ENCODE measurements at regions not wholly inside any gene's neighbourhood (a gene's known extent, or its start where the extent isn't known, plus 50 kb on each side); places are given as distances from the start of the nearest gene placed in this dataset.

DNA sequence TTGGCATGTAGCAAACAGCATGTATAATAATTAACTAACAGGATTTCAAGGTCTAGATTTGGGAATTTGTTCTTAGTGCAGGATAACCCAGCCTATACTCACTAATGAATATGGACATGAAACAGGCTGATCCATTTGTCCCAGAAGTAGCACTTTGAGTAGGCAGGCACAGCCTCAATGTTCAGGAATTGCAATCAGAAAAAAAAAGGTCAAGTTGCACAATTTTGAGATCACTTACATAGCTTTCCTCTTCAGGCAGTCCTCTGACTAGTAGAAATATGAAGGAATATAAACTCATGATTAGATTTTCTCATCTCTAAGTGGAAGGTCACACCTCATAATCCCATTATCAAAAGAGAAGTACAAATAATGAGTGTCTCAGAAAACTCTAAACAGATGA lies 921.4 kb upstream of the CELF2 start:
- no peaks in the 10 kb centered on the region for H3K4me1 Mint-ChIP-seq
- H3K27ac Mint-ChIP-seq = no peak overlapping the region
- peaks cover 4% of the 10 kb centered on the region for H3K9me3 Mint-ChIP-seq
- no peak for ATAC-seq (replicated peaks)
- H3K36me3 Mint-ChIP-seq (ENCODE audit: low read depth) = no peaks in the 10 kb centered on the region
- H3K4me3 Mint-ChIP-seq = no peak overlapping the region
- H3K27me3 Mint-ChIP-seq = peaks cover 8% of the 10 kb centered on the region

- Mint-ChIP-seq H3K27me3 (peaks cover 8% of the 10 kb centered on the region), H3K36me3 (ENCODE audit: low read depth) (no peaks in the 10 kb centered on the region), H3K4me3 (no peak overlapping the region), H3K4me1 (no peaks in the 10 kb centered on the region), H3K9me3 (peaks cover 4% of the 10 kb centered on the region), H3K27ac (no peak overlapping the region)
- no peak for ATAC-seq (replicated peaks)
These were observed 920.8 kb upstream of the CELF2 start for GRCh38 chr10:10096898-10097297.

DNA sequence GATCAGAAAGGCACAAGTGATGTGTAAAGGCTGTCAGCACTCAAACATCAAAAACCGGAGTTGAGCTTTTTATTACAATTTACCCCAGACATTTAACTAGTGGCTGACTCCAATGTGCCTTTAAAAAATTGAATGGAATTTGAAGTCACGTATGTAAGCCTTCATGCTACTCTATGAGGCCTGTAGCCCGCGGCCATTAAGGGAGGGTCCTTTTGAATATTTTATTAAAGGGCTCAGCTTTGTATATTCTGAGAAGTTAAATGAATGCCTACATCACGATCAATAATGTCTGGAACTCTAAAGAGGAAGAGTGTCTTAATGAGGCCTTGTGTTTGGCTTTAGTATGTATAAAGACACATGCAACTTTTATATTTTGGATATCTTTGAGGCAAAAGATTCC lies 916.6 kb upstream of the CELF2 start:
- Mint-ChIP-seq H3K27me3 (peaks cover 8% of the 10 kb centered on the region), H3K4me1 (no peaks in the 10 kb centered on the region), H3K36me3 (ENCODE audit: low read depth) (no peaks in the 10 kb centered on the region), H3K4me3 (no peak overlapping the region), H3K27ac (no peak overlapping the region), H3K9me3 (peaks cover 4% of the 10 kb centered on the region)
- no peak for ATAC-seq (replicated peaks)

- no peak overlapping the region for H3K27ac Mint-ChIP-seq
- H3K36me3 Mint-ChIP-seq (ENCODE audit: low read depth) = no peaks in the 10 kb centered on the region
- H3K4me1 Mint-ChIP-seq = no peaks in the 10 kb centered on the region
- H3K9me3 Mint-ChIP-seq = no peaks in the 10 kb centered on the region
- ATAC-seq (replicated peaks) = no peak
- peaks cover 4% of the 10 kb centered on the region for H3K27me3 Mint-ChIP-seq
- H3K4me3 Mint-ChIP-seq = no peak overlapping the region
These were observed 906.7 kb upstream of the CELF2 start for GRCh38 chr10:10110844-10111490.

DNA sequence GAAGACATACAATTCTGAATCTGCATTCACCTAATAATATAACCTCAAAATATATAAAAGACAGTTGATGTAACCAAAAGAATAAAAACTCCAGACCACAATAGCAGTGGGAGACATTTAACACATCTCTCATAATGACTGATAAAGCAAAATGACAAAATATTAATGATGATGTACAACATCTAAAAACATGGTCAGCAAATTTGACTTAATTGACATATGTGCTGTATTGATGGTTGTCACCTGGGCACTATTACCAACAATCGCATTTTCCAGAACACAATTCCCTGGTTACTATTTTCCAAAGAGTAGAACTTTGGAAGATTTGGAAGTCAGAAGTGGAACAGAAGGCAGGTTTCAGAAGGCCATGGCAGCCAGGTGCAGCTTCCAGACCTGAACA lies 899.5 kb upstream of the CELF2 start:
- Mint-ChIP-seq H3K27me3 (peaks cover 6% of the 10 kb centered on the region), H3K36me3 (ENCODE audit: low read depth) (no peaks in the 10 kb centered on the region), H3K4me3 (no peak overlapping the region), H3K4me1 (no peaks in the 10 kb centered on the region), H3K9me3 (no peaks in the 10 kb centered on the region), H3K27ac (no peak overlapping the region)
- no peak for ATAC-seq (replicated peaks)

GRCh38 chr10:10120671-10121070 lies 897.0 kb upstream of the CELF2 start:
- H3K36me3 Mint-ChIP-seq (ENCODE audit: low read depth) = no peaks in the 10 kb centered on the region
- ATAC-seq (replicated peaks) = no peak
- H3K4me1 Mint-ChIP-seq = no peaks in the 10 kb centered on the region
- no peak overlapping the region for H3K4me3 Mint-ChIP-seq
- H3K9me3 Mint-ChIP-seq = no peaks in the 10 kb centered on the region
- no peak overlapping the region for H3K27ac Mint-ChIP-seq
- peaks cover 6% of the 10 kb centered on the region for H3K27me3 Mint-ChIP-seq

DNA sequence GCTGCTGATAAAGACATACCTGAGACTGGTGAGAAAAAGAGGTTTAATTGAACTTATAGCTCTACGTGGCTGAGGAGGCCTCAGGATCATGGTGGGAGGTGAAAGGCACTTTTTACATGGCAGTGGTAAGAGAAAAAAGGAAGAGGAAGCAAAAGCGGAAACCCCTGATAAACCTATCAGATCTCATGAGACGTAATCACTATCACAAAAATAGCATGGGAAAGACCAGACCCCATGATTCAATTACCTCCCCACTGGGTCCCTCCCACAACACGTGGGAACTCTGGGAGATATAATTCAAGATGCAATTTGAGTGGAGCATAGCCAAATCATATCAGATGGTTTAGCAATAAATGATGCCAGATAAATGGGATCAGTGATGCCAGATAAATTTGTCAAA lies 892.0 kb upstream of the CELF2 start:
- Mint-ChIP-seq H3K36me3 (ENCODE audit: low read depth) (no peaks in the 10 kb centered on the region), H3K9me3 (no peaks in the 10 kb centered on the region), H3K27me3 (no peaks in the 10 kb centered on the region), H3K4me1 (no peaks in the 10 kb centered on the region), H3K27ac (no peak overlapping the region), H3K4me3 (no peak overlapping the region)
- no peak for ATAC-seq (replicated peaks)

GRCh38 chr10:10126218-10126617 lies 891.5 kb upstream of the CELF2 start:
- Mint-ChIP-seq H3K4me1 (no peaks in the 10 kb centered on the region), H3K4me3 (no peak overlapping the region), H3K36me3 (ENCODE audit: low read depth) (no peaks in the 10 kb centered on the region), H3K27ac (no peak overlapping the region), H3K27me3 (no peaks in the 10 kb centered on the region), H3K9me3 (no peaks in the 10 kb centered on the region)
- no peak for ATAC-seq (replicated peaks)

GRCh38 chr10:10128387-10128786 lies 889.3 kb upstream of the CELF2 start:
- Mint-ChIP-seq H3K27me3 (no peaks in the 10 kb centered on the region), H3K36me3 (ENCODE audit: low read depth) (no peaks in the 10 kb centered on the region), H3K4me1 (no peaks in the 10 kb centered on the region), H3K9me3 (no peaks in the 10 kb centered on the region), H3K4me3 (no peak overlapping the region), H3K27ac (no peak overlapping the region)
- no peak for ATAC-seq (replicated peaks)

- Mint-ChIP-seq H3K27ac (no peak overlapping the region), H3K9me3 (no peaks in the 10 kb centered on the region), H3K4me3 (no peak overlapping the region), H3K27me3 (no peaks in the 10 kb centered on the region), H3K4me1 (no peaks in the 10 kb centered on the region), H3K36me3 (ENCODE audit: low read depth) (no peaks in the 10 kb centered on the region)
- no peak for ATAC-seq (replicated peaks)
These were observed 887.0 kb upstream of the CELF2 start for GRCh38 chr10:10130686-10131085.

DNA sequence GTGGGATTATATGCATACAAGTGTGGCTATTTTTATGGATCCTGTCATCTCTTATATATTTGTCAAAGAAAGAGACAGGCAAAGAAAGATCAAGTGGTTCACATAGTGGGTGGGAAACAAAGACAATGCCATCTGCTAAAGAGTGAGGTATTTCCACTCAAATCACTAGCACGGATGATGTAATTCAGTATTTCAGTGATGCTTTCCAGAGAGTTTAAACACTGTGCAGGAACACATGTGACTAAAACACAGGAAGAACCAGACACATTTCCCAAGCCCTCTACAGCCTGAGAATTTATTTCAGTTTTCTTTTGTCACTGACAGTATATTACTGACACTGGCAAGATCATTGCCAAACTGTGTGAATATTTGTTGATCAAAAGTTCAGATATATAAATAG lies 885.7 kb upstream of the CELF2 start:
- no peak overlapping the region for H3K27ac Mint-ChIP-seq
- H3K4me1 Mint-ChIP-seq = no peaks in the 10 kb centered on the region
- ATAC-seq (replicated peaks) = no peak
- H3K4me3 Mint-ChIP-seq = no peak overlapping the region
- no peaks in the 10 kb centered on the region for H3K9me3 Mint-ChIP-seq
- no peaks in the 10 kb centered on the region for H3K27me3 Mint-ChIP-seq
- no peaks in the 10 kb centered on the region for H3K36me3 Mint-ChIP-seq (ENCODE audit: low read depth)

- no peaks in the 10 kb centered on the region for H3K36me3 Mint-ChIP-seq (ENCODE audit: low read depth)
- H3K4me3 Mint-ChIP-seq = no peak overlapping the region
- no peaks in the 10 kb centered on the region for H3K9me3 Mint-ChIP-seq
- H3K4me1 Mint-ChIP-seq = no peaks in the 10 kb centered on the region
- no peak for ATAC-seq (replicated peaks)
- H3K27me3 Mint-ChIP-seq = no peaks in the 10 kb centered on the region
- H3K27ac Mint-ChIP-seq = no peak overlapping the region
These were observed 884.4 kb upstream of the CELF2 start for GRCh38 chr10:10133281-10133680.

DNA sequence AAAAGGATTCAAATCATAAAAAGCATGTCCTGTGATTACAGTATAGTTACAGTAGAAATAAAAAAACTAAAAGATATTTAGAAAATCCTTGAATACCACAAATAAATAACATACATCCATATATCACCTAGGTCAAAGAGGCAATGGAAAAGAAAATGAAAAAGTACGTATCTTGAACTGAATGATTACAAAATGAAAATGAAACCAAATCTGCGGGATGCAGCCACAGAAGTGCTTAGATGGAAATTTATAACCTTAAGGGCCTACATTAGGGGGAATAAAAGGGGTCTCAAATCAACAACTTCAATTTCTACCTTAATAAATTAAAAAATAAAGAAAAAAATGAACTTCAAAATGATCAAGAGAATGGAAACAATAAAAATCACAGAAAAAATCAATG lies 879.0 kb upstream of the CELF2 start:
- no peak for ATAC-seq (replicated peaks)
- Mint-ChIP-seq H3K9me3 (no peaks in the 10 kb centered on the region), H3K36me3 (ENCODE audit: low read depth) (no peaks in the 10 kb centered on the region), H3K4me1 (no peaks in the 10 kb centered on the region), H3K27me3 (no peaks in the 10 kb centered on the region), H3K27ac (peak overlapping the region; percentile 35), H3K4me3 (peak overlapping the region; percentile 59)

DNA sequence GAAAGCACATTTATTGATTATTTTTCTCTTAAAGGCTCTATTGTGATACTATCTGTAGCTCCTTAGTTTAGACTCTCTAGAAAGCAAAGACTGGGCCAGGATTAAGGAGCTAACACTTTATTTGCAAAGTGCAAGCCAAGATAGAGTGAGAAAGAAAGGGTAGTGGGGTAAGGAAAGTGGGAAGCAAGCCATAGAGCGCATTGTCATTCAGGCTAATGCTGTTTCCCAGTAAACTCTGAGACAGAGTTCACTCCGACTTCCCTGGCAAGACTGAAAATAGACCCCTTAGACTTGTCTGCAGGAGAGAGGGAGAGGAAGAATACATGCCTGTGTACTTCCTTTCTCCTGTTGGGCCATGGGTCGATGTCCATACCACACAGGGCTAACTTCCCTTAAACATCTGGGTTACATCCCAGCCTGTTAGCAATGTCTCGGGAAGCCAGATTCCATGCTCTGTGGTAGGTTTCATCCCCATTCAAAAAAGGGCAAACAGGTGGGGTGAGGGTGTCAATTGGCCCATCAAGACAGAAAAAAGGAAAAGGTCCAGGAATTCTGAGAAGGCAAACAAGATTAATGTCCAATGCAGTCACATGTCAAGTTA lies 875.8 kb upstream of the CELF2 start:
- H3K4me1 Mint-ChIP-seq = no peaks in the 10 kb centered on the region

DNA sequence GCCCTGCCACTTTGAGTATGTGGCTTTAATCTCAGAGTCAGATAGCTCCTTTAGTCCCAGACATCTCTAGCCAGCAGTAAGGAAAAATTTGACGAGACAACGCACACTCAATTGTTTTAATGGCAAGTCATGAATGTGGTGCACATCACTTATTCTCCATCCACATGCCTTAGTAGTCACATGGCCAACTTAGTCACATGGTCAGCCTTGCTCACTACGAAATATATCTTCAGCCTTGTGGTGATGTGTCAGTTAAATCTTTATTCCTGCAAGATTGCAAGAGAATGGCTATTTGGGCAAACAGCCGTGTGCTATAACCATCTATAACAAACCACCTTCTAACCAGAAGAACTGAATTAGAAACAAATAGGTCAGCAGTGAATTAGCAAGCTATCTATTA lies 871.1 kb upstream of the CELF2 start:
- Mint-ChIP-seq H3K4me3 (no peak overlapping the region), H3K9me3 (no peaks in the 10 kb centered on the region), H3K36me3 (ENCODE audit: low read depth) (no peaks in the 10 kb centered on the region), H3K4me1 (no peaks in the 10 kb centered on the region), H3K27me3 (peaks cover 9% of the 10 kb centered on the region), H3K27ac (no peak overlapping the region)
- ATAC-seq (replicated peaks) = no peak

More for the DNA sequence above, 875.8 kb upstream of the CELF2 start:
- H3K27ac Mint-ChIP-seq = no peak overlapping the region
- no peaks in the 10 kb centered on the region for H3K9me3 Mint-ChIP-seq
- ATAC-seq (replicated peaks) = no peak
- H3K36me3 Mint-ChIP-seq (ENCODE audit: low read depth) = no peaks in the 10 kb centered on the region
- no peaks in the 10 kb centered on the region for H3K27me3 Mint-ChIP-seq
- H3K4me3 Mint-ChIP-seq = no peak overlapping the region

- no peak overlapping the region for H3K4me3 Mint-ChIP-seq
These were observed 867.8 kb upstream of the CELF2 start for GRCh38 chr10:10149899-10150298.

More at GRCh38 chr10:10149899-10150298, 867.8 kb upstream of the CELF2 start:
- Mint-ChIP-seq H3K27me3 (peaks cover 12% of the 10 kb centered on the region), H3K9me3 (no peaks in the 10 kb centered on the region), H3K4me1 (no peaks in the 10 kb centered on the region), H3K27ac (no peak overlapping the region), H3K36me3 (ENCODE audit: low read depth) (no peaks in the 10 kb centered on the region)
- no peak for ATAC-seq (replicated peaks)

All from activated T-helper 17 cell treated with anti-CD3 and anti-CD28 coated beads, Interleukin-2, amount 50 U/mL, for 72 hours (primary cell).